Hypothalamus (tissue), 51 donors: ENCODE measurements at regions not wholly inside any gene's neighbourhood (a gene's known extent, or its start where the extent isn't known, plus 50 kb on each side); places are given as distances from the start of the nearest gene placed in this dataset.

Experiments
- DNase-seq, 51 donors: peaks; one replicate each; lab custom pipeline; 2025; lab: John Stamatoyannopoulos, UW

GRCh38 chr10:5305374-5305773 is 59.4 kb upstream of the UCN3 start:
- DNase-seq, result no peak

- no peak for DNase-seq
These were observed 53.9 kb upstream of the UCN3 start for GRCh38 chr10:5310914-5311313.

GRCh38 chr10:5311617-5312016 is 53.1 kb upstream of the UCN3 start:
- no peak for DNase-seq

- no peak for DNase-seq
These were observed 49.9 kb upstream of the UCN3 start for GRCh38 chr10:5314840-5315239.
